AML-193 (cell line): ENCODE measurements at regions not wholly inside any gene's neighbourhood (a gene's known extent, or its start where the extent isn't known, plus 50 kb on each side); places are given as distances from the start of the nearest gene placed in this dataset.
"Not testable (repeated sequence)": the region's sequence is repeated elsewhere in the genome, so short reads cannot be mapped to it uniquely, and the experiment has no call there.

ENCODE experiments used
- DNase-seq, 2 experiments: peaks; one replicate each; lab custom pipeline; 2025; lab: John Stamatoyannopoulos, UW

DNA sequence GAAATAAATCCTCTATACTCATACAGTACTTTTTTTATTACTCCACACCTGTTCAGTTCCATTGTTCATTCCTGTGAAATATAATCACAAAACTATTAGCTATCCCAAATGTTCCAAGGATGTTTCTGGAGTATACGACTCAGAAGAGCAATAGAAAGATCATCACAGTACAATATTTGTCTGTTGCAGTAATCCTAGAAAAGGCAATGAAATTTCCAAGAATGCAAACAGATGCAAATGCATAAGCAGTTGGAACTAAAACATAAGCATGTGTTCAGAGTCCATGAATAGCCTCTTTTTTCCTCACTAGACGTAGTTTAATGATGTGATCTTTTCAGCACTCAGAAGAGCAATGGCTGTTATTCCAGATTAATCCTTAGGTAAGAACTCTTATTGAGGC, 55.2 kb downstream of the RTL3 start:
- no peak for DNase-seq

DNA sequence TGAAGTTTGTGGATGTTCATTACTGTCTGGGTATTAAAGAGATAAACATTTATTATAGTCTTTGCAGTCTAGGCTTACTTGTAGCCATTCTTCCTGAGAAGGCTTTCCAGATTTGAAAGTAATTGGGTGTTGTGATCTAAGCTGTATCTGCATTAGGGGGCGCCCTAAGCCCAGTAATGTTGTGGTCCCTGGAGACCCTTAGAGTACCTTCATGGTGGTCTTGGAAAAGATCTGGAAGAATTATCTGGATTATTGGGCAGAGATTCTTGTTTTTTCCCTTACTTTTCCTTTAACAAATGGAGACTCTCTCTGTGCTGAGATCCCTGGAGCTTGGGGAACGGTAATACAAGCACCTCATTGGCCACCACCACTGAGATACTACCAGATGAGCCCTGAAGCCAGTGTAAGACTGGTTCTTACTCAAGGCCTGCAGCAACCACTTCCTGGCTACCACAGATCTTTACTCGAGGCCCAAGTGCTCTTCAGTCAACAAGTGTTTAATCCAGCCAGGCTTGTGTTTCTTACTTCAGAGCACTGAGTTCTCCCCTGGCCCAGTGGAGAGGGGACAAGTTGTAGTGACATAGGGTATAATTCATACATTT, 63.1 kb downstream of the RTL3 start:
- DNase-seq: peak; percentile 2 to 6

DNA sequence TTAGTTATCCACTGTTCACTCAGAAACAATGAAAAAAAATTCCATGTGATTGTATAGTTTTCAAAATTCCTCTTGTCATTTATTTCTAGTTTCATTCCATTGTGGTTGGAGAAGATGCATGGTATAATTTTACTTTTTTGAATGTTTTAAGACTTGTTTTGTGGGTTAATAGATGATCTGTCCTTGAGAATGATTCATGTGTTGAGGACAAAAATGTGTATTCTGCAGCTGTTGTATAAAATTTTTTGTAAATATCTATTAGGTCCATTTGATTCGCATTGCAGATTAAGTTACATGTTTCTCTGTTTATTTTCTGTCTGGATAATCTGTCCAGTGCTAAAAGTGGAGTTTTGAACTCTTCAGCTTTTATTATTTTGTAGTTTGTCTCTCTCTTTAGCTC, 65.4 kb downstream of the RTL3 start:
- DNase-seq: no peak

DNA sequence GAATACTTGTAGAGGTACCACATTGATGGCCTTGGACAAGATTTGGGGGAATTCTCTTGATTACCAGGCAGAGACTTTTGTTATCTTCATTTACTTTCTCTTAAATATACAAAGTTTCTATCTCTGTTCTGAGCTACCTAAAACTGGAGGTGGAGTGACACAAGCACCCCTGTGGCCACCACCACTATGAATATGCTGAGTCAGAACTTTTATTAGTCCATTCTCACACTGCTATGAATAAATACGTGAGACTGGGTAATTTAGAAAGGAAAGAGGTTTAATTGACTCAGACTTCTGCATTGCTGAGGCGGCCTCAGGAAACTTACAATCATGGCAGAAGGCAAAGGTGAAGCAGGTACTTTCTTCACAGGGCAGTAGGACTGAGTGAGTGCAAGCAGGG, 67.1 kb downstream of the RTL3 start:
- no peak for DNase-seq

DNA sequence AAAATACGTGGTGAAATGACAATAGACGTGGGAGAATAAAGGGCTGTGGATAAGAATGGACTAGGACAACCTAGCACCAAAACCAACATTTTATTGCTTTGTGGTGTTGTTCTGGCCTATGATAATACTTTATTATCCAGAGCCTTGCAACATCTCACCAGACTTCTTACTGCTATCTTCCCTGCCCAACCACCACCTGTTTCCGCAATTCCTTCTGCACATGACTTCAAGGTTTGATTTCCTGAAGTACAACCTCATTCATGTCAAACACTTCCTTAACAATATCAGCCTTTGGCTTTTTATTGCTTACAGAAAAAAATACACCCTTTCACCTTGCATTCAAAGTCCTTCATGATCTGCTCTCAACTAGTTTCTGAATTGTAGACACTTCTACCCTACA, 84.8 kb downstream of the RTL3 start:
- no peak for DNase-seq

DNA sequence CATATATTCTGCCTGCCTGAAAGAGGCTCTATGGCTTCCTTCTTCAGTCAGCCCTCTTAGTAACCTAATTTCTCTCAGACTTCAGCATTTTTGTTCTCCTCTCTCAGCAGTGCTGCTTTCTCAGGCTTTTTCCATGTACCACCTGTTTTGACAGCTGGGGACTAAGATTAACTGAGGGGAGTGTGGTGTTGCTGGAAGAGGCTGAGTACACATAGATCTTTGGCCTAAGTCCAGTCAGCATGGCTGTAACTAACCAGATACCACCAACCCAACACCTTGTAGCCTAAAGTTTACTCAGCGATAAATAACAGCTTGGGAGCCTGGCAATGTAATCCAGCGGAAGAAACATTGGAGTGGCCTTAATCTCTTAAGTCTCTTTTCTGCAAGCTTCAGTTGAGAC, 85.5 kb downstream of the RTL3 start:
- DNase-seq: no peak

DNA sequence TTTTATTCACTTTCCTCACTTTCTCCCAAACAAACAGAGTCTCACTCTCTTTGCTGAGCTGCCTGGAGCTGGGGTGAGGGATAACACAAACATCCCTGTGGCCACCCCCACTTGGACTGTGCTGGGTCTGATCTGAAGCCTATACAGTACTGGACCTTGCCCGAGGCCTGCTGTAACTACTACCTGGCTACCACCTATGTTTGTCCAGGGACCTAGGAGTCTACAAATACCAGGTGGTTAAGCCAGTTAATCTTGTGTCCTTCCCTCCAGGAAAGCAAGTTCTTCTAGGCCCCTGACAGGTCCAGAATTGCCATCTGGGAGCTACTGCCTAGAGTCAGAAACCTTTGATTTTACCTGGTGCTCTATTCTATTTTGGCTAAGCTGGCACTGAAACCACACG, 87.3 kb downstream of the RTL3 start:
- no peak for DNase-seq

GRCh38 chrX:78555401-78555980, 103.6 kb downstream of the RTL3 start:
- peak; percentile 16 to 18 for DNase-seq

DNA sequence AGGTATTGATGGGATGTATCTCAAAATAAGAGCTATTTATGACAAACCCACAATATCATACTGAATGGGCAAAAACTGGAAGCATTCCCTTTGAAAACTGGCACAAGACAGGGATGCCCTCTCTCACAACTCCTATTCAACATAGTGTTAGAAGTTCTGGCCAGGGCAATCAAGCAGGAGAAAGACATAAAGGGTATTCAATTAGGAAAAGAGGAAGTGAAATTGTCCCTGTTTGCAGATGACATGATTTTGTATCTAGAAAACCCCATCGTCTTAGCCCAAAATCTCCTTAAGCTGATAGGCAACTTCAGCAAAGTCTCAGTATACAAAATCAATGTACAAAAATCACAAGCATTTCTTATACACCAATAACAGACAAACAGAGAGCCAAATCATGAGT, 106.5 kb downstream of the RTL3 start:
- DNase-seq: not testable (repeated sequence)

- no peak for DNase-seq
These were observed 111.1 kb downstream of the RTL3 start for GRCh38 chrX:78548012-78548411.

DNA sequence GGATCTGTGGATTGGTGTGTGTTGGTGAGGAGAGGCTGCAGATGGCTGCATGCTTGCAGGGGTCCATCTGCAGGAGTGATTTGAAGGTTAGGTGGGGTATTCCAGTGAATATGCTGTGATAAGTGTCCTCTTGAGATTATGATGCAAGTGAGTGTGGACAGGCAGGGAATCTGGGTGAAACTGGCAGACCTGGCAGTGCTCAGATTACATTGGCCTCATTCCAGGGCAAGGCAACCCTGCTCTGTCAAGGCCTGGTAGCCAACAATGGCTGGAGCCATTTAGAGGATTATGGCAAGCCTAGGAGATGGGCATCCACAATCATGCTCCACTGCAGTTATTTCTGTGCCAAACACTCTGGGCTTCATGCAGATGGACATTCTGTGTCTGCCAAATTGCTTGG, 113.9 kb downstream of the RTL3 start:
- no peak for DNase-seq

DNA sequence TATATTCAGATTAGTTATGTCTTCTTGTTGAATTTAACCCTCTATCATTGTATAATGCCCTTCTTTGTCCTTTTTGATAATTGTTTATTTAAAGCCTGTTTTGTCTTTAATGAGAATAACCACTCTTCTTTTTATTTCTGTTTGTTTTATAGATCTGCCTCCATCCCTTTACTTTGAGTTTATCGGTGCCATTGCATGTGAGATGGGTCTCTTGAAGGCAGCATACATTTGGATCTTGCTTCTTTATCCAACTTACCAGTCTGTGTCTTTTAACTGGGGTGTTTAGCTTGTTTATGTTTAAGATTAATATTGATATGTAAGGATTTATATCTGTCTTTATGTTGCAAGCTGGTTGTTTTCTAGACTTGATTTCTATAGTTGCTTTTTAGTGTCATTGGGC, 115.8 kb downstream of the RTL3 start:
- no peak for DNase-seq

- no peak for DNase-seq
These were observed 119.0 kb downstream of the RTL3 start for GRCh38 chrX:78540171-78540570.

DNA sequence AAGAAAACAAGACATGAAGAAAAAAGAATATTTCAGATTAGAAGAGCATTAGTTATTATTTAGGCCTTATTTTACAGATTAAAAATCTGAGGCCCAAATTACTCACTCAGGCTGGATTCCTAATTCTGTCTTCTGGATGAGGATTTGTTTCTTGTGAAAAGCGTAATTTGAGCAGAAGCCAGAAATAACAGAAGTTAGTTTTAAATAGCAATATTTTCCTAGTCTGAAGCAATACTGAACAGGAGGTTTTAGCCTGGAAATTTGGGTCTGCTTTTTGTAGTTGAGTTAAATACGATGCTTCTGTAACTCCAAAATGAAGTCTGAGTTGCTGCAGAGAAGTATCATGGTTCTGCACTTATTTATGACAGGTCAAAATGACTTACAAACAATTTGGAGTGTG, 124.9 kb downstream of the RTL3 start:
- no peak for DNase-seq

- DNase-seq: no peak
These were observed 126.8 kb downstream of the RTL3 start for GRCh38 chrX:78532363-78532762.

DNA sequence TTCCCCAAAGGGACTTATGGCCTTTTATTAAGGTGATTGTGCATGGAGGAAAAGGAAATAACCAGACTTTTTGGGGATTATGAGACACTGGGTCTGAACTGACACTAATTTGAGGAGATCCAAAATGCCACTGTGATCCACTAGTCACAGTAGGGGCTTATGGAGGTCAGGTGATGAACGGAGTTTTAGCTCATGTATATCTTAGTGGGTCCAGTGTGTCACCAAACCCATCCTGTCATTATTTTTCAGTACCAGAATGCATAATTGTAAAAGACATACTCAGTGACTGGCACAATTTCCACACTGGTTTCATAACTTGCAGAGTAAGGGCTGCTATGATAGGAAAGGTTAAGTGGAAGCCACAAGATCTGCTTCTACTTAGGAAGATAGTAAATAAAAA, 131.3 kb downstream of the RTL3 start:
- no peak for DNase-seq

DNA sequence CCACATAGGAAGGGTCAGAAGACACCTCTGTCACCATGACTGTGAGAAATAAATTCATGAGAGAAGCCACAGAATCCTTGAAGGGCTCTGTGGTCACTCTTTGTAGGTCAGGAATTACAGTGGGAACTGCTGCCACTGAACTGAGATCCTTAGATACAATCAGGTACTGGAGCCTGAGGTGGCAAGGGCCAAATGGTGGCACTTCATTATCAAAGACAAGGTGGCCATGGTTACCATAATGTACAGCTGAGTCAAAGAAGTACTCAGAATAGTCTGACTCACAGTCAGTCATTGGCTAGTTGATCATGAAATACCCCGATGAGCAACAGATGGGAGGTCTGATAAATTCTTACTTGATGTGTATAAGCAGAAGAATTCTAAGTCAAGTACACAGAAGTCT, 131.9 kb downstream of the RTL3 start:
- no peak for DNase-seq

GRCh38 chrX:78522601-78523000, 136.5 kb downstream of the RTL3 start:
- DNase-seq: no peak

DNA sequence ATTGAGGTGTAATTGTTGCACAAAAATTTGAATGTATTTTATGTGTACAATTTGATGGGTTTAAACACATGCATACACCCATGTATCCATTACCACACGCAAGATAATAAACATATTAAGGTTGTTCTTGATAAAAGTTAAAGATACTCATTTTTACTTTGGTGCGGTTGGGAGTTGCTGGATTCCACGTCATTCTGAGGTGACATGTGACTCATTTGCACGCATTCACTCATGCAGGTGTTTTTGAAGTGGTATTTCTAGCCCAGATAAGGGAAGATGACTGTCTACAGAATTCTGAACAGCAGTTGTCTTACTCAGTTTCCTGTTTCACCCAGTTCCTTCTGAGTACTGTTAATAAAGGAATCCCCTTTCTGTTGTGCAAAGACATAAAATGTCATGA, 142.0 kb downstream of the RTL3 start:
- DNase-seq: no peak

DNA sequence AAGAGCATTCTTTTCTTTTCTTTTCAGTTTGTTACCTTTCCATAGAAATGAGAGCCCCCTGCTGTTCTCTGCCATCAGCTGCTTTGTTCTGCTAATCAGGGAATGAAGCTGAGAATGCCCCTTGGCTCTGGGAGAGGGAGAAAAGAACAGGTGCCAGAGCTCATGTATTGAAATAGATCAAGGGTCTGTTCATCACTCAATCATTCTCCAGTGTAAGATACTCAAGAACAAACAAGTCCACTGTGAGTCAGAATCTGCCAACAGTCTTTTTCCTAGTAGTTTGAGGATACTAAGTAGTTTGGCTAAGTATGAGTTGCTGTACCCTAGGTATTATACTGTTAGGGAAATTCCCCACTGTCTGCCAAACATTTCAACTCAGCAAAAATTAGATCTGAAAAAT, 144.3 kb downstream of the RTL3 start:
- DNase-seq: peak in 1 of 2 experiments; percentile 0

DNA sequence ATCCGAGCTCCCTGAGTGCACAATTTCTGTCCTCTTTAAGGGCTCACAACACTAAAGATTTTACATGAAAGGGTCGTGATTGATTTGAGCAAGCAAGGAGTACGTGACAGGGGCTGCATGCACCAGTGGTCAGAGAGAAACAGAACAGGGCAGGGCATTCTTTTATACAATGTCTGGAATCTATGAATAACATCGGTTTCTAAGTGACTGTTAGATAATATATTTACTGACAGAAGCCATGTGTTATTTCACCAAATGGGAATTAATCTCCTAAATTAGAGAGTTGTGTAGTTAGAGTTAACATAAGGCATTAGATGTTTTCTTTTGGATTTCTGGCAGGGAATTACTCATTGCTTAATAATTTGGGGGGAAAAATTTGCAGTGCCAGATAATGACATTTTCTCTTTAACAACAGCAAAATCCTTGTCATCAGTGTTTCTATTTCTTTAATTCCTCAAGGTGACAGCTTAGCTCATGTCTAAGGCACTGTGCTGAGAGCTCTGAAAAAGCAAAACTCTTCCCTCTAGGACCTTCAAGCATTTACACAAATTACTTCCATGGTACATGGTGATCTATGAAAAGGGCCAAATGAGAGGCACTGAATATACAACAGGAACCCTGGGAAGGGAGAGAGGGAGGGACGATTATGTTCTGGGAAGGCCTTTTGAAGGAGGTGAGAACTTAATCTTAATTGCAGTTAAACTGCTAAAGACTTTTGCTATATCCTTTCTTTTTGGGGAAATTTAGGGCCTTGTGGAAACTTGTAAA, 145.0 kb downstream of the RTL3 start:
- DNase-seq: no peak

GRCh38 chrX:78506248-78506647, 152.9 kb downstream of the RTL3 start:
- DNase-seq: no peak

DNA sequence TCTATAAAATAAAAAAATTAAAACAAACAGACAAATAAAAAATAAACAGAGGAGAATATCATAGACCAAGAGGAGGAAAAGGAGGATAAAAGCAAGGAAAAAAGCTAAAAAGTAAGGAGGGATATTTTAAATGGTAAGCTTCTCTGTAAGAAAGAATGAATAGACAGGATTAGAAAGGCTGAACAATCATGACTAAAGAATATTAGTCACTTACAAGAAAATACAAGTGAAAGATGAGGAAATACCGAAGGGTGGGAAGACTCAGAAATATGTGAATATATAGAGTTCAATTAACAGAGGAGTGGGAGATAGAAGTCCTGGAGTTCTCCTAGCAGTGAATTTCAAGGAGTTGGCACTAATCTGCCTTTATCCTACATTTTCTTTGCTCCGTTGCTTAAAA, 162.6 kb downstream of the RTL3 start:
- no peak for DNase-seq

DNA sequence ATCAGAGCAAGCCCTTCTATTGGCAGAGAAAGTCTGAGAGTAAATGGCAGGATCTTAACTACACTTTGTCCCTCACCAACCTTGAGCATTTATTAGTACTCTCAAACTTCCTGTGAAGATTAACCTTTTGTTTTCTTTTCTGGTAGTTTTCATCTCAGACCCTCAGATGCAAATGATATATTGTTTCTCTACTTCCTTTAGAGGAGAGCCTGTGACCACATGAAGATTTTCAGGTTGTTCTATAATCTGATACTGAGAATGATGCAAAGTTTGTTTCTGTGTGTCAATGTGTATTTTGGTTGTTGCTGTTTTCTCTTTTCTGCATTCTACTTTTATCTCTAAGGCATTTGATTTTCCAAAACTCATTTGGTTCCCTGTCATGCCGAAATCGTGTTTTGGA, 165.8 kb upstream of the CYSLTR1 start:
- no peak for DNase-seq
